ENCODE measurements at regions not wholly inside any gene's neighbourhood (a gene's known extent, or its start where the extent isn't known, plus 50 kb on each side); places are given as distances from the start of the nearest gene placed in this dataset.
"Not testable (repeated sequence)": the region's sequence is repeated elsewhere in the genome, so short reads cannot be mapped to it uniquely, and the experiment has no call there.

- no peak for DNase-seq (ENCODE audit: low read depth)
- H3K4me3 ChIP-seq (ENCODE audit: low read length): no peak overlapping the region
- TF ChIP-seq, protein P1, sequence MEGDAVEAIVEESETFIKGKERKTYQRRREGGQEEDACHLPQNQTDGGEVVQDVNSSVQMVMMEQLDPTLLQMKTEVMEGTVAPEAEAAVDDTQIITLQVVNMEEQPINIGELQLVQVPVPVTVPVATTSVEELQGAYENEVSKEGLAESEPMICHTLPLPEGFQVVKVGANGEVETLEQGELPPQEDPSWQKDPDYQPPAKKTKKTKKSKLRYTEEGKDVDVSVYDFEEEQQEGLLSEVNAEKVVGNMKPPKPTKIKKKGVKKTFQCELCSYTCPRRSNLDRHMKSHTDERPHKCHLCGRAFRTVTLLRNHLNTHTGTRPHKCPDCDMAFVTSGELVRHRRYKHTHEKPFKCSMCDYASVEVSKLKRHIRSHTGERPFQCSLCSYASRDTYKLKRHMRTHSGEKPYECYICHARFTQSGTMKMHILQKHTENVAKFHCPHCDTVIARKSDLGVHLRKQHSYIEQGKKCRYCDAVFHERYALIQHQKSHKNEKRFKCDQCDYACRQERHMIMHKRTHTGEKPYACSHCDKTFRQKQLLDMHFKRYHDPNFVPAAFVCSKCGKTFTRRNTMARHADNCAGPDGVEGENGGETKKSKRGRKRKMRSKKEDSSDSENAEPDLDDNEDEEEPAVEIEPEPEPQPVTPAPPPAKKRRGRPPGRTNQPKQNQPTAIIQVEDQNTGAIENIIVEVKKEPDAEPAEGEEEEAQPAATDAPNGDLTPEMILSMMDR (IDR thresholded peaks at IDR 0.05; ENCODE audit: insufficient read depth, low read depth, low read length, missing control alignments): no peak
Measured at GRCh38 chr4:164134388-164134787, 619.5 kb upstream of the SMIM31 start.

DNA sequence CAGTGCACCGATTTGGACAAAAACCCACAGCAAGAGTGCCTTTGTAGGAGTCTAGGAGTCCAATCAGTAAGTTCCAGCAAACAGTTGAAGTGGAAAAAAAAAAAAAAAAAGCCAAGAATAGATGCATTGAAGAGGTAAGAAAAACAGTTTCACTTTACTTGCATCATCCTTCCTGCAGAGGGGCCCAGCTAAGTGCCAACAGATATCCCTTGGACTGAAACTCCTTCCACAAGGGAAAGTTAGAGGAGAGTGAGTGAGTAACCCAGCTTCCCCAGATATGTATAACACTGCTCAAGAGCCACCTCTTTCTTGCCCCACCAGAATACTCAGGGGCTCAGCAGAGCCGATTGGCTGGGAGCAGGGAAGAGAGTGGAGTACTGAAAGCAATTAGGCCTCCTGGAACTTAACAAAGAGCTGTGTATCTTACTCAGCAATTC is 617.7 kb upstream of the SMIM31 start:
- DNase-seq (ENCODE audit: low read depth): no peak
- H3K4me3 ChIP-seq (ENCODE audit: low read length): no peak overlapping the region
- TF ChIP-seq, protein P1 (IDR thresholded peaks at IDR 0.05; ENCODE audit: insufficient read depth, low read depth, low read length, missing control alignments): no peak

DNA sequence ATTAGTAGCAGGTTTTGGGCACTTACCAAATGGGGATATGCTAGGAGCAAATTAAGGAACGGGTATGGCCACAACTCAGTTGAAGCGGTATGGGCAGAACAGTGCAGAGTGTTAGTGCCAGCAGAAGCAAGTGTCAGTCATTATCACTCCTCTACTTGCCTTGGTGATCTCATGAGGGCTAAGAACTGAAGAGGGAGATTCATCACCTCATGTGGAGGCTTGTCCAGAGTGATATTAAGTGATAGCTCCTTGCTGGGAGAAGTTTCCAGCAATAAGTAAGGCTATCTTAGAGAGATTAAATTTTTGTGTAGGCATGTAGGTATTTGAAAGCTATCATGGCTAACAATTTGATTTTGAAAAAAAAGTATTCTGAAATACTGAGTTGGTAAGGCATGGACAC is 615.4 kb upstream of the SMIM31 start:
- H3K4me3 ChIP-seq (ENCODE audit: low read length): no peak overlapping the region
- TF ChIP-seq, protein P1 (IDR thresholded peaks at IDR 0.05; ENCODE audit: insufficient read depth, low read depth, low read length, missing control alignments): no peak
- peak; percentile 69 for DNase-seq (ENCODE audit: low read depth)

- TF ChIP-seq, protein P1 (IDR thresholded peaks at IDR 0.05; ENCODE audit: insufficient read depth, low read depth, low read length, missing control alignments): no peak
- DNase-seq (ENCODE audit: low read depth): no peak
- no peak overlapping the region for H3K4me3 ChIP-seq (ENCODE audit: low read length)
Measured at GRCh38 chr4:164139291-164139690, 614.6 kb upstream of the SMIM31 start.

DNA sequence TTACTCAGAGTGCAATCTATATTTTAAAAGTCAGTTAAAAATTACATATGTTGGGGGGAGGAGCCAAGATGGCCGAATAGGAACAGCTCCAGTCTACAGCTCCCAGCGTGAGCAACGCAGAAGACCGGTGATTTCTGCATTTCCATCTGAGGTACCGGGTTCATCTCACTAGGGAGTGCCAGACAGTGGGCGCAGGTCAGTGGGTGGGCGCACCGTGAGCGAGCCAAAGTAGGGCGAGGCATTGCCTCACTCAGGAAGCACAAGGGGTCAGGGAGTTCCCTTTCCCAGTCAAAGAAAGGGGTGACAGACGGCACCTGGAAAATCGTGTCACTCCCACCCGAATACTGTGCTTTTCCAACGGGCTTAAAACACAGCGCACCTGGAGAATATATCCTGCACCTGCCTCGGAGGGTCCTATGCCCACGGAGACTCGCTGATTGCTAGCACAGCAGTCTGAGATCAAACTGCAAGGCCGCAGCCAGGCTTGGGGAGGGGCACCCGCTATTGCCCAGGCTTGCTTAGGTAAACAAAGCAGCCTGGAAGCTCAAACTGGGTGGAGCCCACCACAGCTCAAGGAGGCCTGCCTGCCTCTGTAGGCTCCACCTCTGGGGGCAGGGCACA is 612.1 kb upstream of the SMIM31 start:
- H3K4me3 ChIP-seq (ENCODE audit: low read length): not testable (repeated sequence)
- DNase-seq (ENCODE audit: low read depth): peak; percentile 36

GRCh38 chr4:164154416-164154815 is 599.5 kb upstream of the SMIM31 start:
- TF ChIP-seq, protein P1 (IDR thresholded peaks at IDR 0.05; ENCODE audit: insufficient read depth, low read depth, low read length, missing control alignments): no peak
- DNase-seq (ENCODE audit: low read depth): no peak
- no peak overlapping the region for H3K4me3 ChIP-seq (ENCODE audit: low read length)

DNA sequence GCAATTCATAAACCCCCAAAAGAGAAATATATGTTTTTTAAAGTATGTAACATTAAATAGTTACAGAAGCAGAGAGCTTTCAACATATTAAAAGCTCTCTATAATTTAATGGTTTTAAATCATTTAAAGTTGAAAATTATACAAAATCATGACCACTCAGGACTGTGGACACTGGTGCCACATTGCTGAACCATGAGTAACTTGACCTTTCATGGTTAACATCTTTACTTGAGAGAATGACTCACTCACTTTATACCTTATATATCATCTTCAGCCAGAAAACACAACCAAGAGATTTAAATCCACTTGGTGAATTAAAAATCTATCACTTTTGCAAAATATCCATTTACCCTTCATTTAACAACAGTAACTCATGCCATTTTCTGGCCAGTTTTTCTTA is 584.3 kb upstream of the SMIM31 start:
- peak; percentile 25 for DNase-seq (ENCODE audit: low read depth)
- H3K4me3 ChIP-seq (ENCODE audit: low read length): no peak overlapping the region
- TF ChIP-seq, protein P1 (IDR thresholded peaks at IDR 0.05; ENCODE audit: insufficient read depth, low read depth, low read length, missing control alignments): no peak
